ENCODE measurements at regions not wholly inside any gene's neighbourhood (a gene's known extent, or its start where the extent isn't known, plus 50 kb on each side); places are given as distances from the start of the nearest gene placed in this dataset.

DNA sequence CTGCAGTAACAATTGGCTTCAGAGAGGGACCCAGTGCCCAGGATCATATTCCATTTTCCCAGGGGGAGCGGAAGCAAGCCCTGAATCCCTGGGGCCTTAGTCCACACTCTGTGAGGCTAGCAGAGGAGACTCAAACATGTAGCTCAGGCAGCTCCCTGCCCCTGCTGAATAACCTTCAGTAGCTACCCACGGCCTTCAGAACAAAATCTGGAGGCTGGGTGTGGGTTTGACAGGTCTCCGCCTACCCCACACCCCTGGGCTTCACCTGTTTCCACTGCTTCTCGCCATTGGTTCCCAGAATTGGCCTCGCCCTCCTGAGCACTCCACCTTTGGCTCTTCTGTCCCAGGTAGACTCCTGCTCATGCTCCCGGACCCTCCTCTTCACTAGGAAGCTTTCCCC, 93.6 kb upstream of the ATP2B2 start:
- intact Hi-C loops (cut with micrococcal nuclease) = no loop called here
- no peak overlapping the region for H3K27ac ChIP-seq (replicated peaks)
- H3K4me1 ChIP-seq = peaks cover 11% of the 10 kb centered on the region
- no peak overlapping the region for H3K4me3 ChIP-seq
- no peak for DNase-seq
- no peaks in the 10 kb centered on the region for H3K36me3 ChIP-seq
- no peaks in the 10 kb centered on the region for H3K9me3 ChIP-seq (replicated peaks)
- TF ChIP-seq, protein P1, sequence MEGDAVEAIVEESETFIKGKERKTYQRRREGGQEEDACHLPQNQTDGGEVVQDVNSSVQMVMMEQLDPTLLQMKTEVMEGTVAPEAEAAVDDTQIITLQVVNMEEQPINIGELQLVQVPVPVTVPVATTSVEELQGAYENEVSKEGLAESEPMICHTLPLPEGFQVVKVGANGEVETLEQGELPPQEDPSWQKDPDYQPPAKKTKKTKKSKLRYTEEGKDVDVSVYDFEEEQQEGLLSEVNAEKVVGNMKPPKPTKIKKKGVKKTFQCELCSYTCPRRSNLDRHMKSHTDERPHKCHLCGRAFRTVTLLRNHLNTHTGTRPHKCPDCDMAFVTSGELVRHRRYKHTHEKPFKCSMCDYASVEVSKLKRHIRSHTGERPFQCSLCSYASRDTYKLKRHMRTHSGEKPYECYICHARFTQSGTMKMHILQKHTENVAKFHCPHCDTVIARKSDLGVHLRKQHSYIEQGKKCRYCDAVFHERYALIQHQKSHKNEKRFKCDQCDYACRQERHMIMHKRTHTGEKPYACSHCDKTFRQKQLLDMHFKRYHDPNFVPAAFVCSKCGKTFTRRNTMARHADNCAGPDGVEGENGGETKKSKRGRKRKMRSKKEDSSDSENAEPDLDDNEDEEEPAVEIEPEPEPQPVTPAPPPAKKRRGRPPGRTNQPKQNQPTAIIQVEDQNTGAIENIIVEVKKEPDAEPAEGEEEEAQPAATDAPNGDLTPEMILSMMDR (IDR thresholded peaks at IDR 0.05; ENCODE audit: borderline replicate concordance) = no peak
- peaks cover 37% of the 10 kb centered on the region for H3K27me3 ChIP-seq (ENCODE audit: low read depth)

DNA sequence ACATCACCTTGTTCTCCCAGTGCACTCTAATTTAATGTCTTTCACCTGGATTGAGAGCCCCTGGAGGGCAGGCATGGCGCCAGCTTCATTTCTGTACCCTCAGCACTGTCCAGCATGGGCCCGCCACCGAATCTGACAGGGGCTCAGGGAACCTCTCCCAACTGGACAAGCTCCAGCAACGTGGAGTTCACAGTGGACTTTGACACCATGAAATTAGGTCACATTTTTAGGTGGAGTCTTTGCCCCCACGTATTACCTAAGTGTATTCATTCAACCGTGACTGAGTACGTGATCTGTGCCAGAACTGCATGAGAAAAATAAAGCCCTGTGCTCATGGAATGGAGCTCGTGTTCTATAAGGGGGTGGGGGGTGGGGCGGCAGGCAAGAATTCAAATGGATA, 94.1 kb upstream of the ATP2B2 start:
- H3K4me3 ChIP-seq = no peak overlapping the region
- H3K27me3 ChIP-seq (ENCODE audit: low read depth) = peaks cover 40% of the 10 kb centered on the region
- intact Hi-C loops (cut with micrococcal nuclease) = no loop called here
- TF ChIP-seq, protein P1 (IDR thresholded peaks at IDR 0.05; ENCODE audit: borderline replicate concordance) = no peak
- H3K9me3 ChIP-seq (replicated peaks) = no peaks in the 10 kb centered on the region
- H3K36me3 ChIP-seq = no peaks in the 10 kb centered on the region
- DNase-seq = no peak
- no peak overlapping the region for H3K27ac ChIP-seq (replicated peaks)
- H3K4me1 ChIP-seq = peaks cover 11% of the 10 kb centered on the region

DNA sequence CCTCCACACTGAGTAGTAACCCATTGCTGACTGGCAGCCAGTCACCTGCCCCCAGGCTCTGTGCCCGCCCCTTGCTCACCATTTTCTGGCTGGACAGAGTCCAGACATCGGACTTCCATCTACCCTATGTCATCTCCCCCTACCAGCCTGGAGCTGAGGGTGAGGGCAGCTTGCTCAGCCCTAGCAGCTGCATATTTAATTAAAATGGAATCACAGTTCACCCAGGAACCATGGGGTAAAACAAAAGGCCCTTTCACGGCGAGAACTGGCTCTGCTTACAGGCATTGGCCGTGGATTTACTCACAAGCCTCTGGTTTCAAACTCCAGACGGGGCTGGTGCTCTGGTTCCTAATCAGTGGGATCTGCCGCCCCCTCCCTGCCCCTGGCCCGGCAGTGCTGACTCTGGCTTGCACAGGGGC, 94.9 kb upstream of the ATP2B2 start:
- H3K27me3 ChIP-seq (ENCODE audit: low read depth) = peaks cover 49% of the 10 kb centered on the region
- no peaks in the 10 kb centered on the region for H3K9me3 ChIP-seq (replicated peaks)
- no peaks in the 10 kb centered on the region for H3K36me3 ChIP-seq
- TF ChIP-seq, protein P1 (IDR thresholded peaks at IDR 0.05; ENCODE audit: borderline replicate concordance) = no peak
- H3K4me1 ChIP-seq = peaks cover 11% of the 10 kb centered on the region
- intact Hi-C loops (cut with micrococcal nuclease) = no loop called here
- no peak overlapping the region for H3K4me3 ChIP-seq
- no peak overlapping the region for H3K27ac ChIP-seq (replicated peaks)
- no peak for DNase-seq

DNA sequence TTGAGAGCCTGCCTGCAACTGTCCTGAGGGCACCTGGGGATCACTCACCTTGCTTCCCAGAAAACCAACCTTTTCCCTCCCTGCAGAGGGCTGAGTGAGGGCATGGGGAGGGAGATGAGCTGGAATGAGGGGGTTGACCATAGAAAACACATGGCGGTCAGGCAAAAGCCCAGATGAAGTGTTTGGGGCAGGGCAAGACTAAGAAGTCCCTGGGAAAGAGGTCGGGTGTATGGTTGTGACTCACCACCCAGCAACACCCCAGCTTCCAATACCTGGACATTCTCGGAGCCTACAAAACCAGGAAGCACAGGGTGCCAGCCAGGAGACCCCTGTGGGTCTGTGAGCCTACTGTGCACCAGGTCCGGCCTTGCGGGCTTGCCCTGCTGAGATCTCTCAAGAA, 95.3 kb upstream of the ATP2B2 start:
- H3K27me3 ChIP-seq (ENCODE audit: low read depth) = peaks cover 53% of the 10 kb centered on the region
- H3K4me1 ChIP-seq = peaks cover 11% of the 10 kb centered on the region
- H3K9me3 ChIP-seq (replicated peaks) = no peaks in the 10 kb centered on the region
- intact Hi-C loops (cut with micrococcal nuclease) = no loop called here
- DNase-seq = no peak
- H3K27ac ChIP-seq (replicated peaks) = no peak overlapping the region
- TF ChIP-seq, protein P1 (IDR thresholded peaks at IDR 0.05; ENCODE audit: borderline replicate concordance) = no peak
- H3K4me3 ChIP-seq = no peak overlapping the region
- H3K36me3 ChIP-seq = no peaks in the 10 kb centered on the region

DNA sequence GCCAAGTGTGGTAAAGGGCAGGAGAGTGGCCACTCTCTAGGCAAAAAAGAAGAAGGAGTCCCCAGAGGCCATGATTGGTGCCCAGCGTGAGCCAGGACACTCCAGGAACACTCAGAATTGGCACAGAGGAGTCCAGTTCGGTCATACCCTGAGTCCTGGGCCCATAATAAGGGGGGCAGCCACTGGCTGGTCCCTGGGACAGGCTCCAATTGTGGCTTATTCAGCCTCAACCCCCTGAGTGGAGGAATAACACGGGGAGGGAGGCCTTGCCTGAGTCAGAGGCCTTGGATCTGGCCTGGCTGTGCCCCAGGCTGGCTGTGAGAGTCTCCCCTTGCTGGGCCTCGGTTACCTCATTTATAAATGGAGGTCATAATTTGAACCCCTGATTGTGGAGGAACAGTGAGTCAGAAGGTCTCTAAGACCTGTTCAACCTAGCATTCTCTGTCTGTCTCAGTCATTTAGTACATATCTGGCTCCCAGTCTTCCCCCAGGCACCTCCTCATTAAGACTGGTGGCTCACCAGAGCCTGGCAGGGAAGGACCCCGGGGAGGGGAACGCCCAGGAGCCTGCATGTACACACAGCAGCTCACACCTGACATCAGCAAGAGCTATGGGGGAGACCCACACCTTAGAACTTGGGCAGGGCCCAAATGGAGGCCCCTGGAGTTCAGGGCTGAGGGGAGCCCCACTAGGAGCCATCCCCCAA, 95.9 kb upstream of the ATP2B2 start:
- Histone ChIP-seq H3K9me3 (replicated peaks) (no peaks in the 10 kb centered on the region), H3K27me3 (ENCODE audit: low read depth) (peaks cover 59% of the 10 kb centered on the region), H3K36me3 (no peaks in the 10 kb centered on the region), H3K4me1 (peaks cover 11% of the 10 kb centered on the region), H3K4me3 (no peak overlapping the region), H3K27ac (replicated peaks) (no peak overlapping the region)
- intact Hi-C loops (cut with micrococcal nuclease) = no loop called here
- TF ChIP-seq, protein P1 (IDR thresholded peaks at IDR 0.05; ENCODE audit: borderline replicate concordance) = no peak
- no peak for DNase-seq
